NT2/D1 (cell line): ENCODE measurements at regions not wholly inside any gene's neighbourhood (a gene's known extent, or its start where the extent isn't known, plus 50 kb on each side); places are given as distances from the start of the nearest gene placed in this dataset.
"Not testable (repeated sequence)": the region's sequence is repeated elsewhere in the genome, so short reads cannot be mapped to it uniquely, and the experiment has no call there.

Experiments used
- SUZ12 ChIP-seq: IDR thresholded peaks from 2 replicates; pipeline ENCODE4 v1.6.1; 2011; ENCODE audit not compliant: insufficient read length, insufficient read depth; ENCODE audit errors: extremely low read depth
- YY1 ChIP-seq: IDR thresholded peaks from 2 replicates; pipeline ENCODE4 v1.6.1; 2011; ENCODE audit not compliant: insufficient read length, insufficient read depth
- ZNF274 ChIP-seq: IDR thresholded peaks from 2 replicates; pipeline ENCODE4 v1.6.1; 2011; ENCODE audit warnings: mild to moderate bottlenecking, low read depth, low read length

DNA sequence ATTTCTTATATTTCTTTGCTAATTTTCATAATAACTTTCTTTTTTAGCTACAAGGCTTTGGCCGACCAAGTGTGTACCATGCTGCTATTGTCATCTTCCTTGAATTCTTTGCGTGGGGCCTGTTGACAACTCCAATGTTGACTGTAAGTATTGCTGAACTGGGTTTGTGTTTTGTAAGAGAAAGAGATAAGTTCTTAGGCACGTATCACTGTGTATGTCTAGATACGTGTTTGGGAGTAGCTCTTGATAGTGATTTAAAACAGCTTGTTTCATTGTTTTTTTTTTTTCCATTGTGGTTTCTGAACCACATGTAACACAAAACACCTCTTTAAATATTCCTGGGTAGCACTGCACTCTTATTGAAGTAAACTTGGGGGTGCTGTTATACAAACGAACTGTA, 86.7 kb upstream of the NUTM2F start:
- not testable (repeated sequence) for TF ChIP-seq YY1, ZNF274, SUZ12
